GM12864 (cell line): ENCODE measurements at regions not wholly inside any gene's neighbourhood (a gene's known extent, or its start where the extent isn't known, plus 50 kb on each side); places are given as distances from the start of the nearest gene placed in this dataset.
A peak's percentile ranks its signal among the peaks of the same experiment; 100 is the strongest.

ENCODE experiments used
- DNase-seq: peaks from one replicate; pipeline ENCODE4 v3.0.0-alpha.2; 2011; ENCODE audit warnings: low read depth
- H3K4me3 ChIP-seq: 2 replicates; pipeline ENCODE4 v1.5.1; 2011; ENCODE audit warnings: mild to moderate bottlenecking, low read depth, low read length, control low read depth
- TF ChIP-seq, protein P1 (sequence below): IDR thresholded peaks from 2 replicates; pipeline ENCODE4 v1.5.1; 2011; ENCODE audit warnings: low read depth, mild to moderate bottlenecking, moderate library complexity, low read length, control low read depth, inconsistent platforms; ENCODE audit errors: missing control alignments

DNA sequence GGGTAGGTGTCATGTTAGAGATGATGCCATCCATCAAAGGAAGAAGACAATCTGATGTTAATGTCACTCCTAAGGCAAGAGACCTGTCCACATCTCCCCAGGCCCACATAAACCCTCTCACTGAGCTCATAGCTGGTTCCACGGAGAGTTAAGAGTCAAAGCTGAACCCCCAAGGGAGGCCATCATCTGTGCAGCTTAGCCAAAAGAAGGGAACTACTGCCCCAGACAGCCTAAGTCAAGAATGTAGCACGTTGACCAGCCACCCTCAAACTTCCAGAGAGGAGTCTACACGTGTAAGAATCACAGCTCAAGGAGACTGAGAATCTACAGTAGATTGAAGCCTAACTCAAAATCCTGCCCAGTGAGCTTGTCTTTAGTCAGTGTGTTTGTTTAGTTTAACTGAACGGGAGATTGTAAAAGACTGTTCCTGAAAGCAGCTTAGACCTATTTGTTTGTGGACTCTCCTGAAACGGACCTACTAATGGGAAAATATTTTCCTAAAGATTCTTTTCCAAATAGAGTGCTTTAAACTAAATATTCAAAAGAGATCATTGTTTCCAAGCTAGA lies 192.7 kb upstream of the NFE2L3 start:
- TF ChIP-seq, protein P1, sequence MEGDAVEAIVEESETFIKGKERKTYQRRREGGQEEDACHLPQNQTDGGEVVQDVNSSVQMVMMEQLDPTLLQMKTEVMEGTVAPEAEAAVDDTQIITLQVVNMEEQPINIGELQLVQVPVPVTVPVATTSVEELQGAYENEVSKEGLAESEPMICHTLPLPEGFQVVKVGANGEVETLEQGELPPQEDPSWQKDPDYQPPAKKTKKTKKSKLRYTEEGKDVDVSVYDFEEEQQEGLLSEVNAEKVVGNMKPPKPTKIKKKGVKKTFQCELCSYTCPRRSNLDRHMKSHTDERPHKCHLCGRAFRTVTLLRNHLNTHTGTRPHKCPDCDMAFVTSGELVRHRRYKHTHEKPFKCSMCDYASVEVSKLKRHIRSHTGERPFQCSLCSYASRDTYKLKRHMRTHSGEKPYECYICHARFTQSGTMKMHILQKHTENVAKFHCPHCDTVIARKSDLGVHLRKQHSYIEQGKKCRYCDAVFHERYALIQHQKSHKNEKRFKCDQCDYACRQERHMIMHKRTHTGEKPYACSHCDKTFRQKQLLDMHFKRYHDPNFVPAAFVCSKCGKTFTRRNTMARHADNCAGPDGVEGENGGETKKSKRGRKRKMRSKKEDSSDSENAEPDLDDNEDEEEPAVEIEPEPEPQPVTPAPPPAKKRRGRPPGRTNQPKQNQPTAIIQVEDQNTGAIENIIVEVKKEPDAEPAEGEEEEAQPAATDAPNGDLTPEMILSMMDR: no peak
- no peak overlapping the region for H3K4me3 ChIP-seq
- no peak for DNase-seq

- H3K4me3 ChIP-seq: no peak overlapping the region; the same call in 1 of the 2 replicates
- TF ChIP-seq, protein P1: no peak
- no peak for DNase-seq
These were observed 188.3 kb upstream of the NFE2L3 start for GRCh38 chr7:25963733-25964132.

DNA sequence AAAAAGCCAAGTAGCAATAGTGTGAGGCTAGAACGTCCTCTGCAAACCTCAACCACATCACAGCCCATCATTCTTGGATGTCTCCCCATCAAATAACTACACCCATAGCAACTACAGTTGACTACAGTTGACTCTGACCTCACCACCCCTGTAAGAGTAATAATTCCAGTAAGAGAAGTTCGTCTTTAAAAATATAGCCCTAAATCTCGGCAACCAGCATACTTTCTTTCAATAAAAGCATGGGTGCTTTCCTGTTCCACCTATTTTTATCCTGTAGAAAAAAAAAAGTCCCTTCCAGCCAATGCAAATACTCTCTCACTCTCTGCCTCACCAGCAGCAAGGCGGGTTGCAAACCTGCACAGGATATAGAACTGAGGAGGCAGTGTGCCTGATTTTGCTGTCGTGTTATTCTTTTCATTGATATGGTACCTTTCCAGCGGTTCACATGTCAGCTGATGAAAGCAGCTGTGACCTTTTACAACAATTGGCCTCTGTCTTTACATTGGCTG lies 187.5 kb upstream of the NFE2L3 start:
- TF ChIP-seq, protein P1: no peak
- peak; percentile 71 for DNase-seq
- peak overlapping the region; percentile 26; the same call in 1 of the 2 replicates for H3K4me3 ChIP-seq

DNA sequence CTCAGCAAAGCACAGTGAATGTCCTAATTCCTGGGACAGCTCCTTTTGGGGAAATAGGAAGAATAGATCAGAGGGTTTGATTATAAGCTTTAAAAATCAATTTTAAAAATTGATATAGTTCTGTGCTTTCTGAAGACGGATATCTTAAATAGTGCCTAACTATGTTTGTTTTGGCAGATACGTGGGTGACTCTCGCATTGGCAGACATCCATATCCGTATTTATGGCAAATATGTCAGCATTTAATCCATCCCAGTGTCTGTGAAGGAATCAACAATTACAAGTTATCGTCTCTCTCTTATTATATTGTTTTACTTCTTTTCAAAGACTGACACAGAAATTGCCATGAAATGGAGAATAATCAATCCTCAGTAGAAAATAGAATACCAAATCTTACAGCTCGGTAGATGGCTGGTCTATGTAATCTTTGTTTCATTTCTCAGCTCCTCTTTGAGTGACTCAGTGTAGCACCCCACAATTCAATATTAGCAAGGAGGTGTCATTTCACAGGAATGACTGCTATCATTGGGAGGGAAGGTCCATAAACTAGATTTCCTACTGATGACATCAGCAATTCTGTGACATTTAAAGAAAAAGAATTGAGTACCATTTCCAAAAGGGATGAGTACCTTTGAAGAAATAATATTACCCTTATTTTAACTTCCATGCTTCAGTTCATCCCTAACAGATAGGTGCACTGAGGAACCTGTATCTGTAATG lies 186.4 kb upstream of the NFE2L3 start:
- TF ChIP-seq, protein P1: no peak
- no peak for DNase-seq
- H3K4me3 ChIP-seq: peak overlapping the region; percentile 26; the same call in 1 of the 2 replicates

DNA sequence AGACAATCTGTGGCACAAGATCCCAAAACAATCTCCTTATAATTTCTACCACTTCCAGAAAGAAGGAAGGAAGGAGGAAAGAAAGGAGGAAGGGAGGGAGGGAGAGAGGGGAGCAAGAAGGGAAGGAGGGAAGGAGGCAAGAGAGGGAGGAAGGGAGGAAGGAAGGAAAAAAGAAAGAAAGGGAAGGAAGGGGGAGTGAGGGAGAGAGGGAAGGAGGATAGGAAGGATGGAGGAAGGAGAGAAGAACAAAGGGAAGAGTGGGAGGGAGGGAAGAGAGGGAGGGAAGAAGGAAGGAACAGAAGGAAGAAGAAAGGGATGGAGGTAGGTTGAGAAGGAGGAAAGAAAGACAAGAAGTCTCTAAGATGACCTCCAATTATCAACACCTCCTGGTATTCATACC lies 185.5 kb upstream of the NFE2L3 start:
- peak overlapping the region; percentile 43; the same call in 1 of the 2 replicates for H3K4me3 ChIP-seq
- TF ChIP-seq, protein P1: no peak
- no peak for DNase-seq

DNA sequence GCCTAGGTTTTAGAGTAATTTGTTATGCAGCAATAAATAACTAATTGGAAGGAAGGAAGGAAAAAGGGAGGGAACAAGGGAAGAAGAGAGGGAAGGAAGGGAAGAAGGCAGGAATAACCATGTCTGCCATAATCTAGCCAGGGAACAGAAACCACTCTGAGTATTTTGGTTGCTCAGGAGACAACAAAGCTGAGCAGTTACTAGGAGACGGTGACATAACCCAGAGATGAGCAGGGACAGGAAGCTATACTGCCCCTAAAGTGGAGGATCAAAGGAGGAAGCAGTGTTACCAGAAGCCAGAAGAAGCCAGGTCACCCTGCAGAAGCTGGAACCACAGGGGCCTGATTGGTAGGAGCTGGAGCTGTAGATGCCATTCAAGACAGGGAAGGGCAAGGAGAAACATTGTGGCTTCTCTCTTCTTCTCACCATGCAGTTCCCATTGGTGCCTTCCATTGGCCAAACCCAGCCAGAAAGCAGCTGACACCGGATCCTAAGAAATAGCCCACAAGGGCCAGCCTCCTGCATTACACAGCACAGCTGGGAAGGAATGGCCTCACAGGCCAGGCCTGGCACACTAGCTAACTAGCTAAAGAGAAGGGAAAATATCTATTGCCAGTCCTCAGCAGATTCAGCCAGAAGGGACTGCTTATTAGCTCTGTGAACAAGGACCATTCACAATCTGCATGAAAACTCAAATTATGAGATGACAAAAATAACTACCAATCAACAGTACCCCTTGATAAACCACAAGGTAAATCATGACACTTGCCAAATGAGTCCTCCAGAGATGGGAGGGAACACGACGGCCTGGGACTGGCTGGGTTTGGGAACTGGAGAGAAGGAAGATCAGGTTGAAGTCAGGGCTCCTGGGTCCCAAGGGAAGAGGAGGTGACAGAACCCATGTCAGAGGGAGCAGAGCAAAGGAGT lies 184.5 kb upstream of the NFE2L3 start:
- TF ChIP-seq, protein P1: no peak
- H3K4me3 ChIP-seq: peak overlapping the region; percentile 43
- DNase-seq: no peak
